Astrocyte (in vitro differentiated cells and primary cell): ENCODE measurements at regions not wholly inside any gene's neighbourhood (a gene's known extent, or its start where the extent isn't known, plus 50 kb on each side); places are given as distances from the start of the nearest gene placed in this dataset.

ENCODE experiments used
- DNase-seq: peaks from one replicate; pipeline ENCODE4 v3.0.0-alpha.2; 2010; ENCODE audit warnings: low read depth
- FAIRE-seq: peaks from 2 replicates; lab custom pipeline; 2011; peaks lifted over from hg19 to GRCh38; lab: Jason Lieb, UNC
- H2AFZ ChIP-seq: 2 replicates; pipeline ENCODE4 v1.6.0; 2012; ENCODE audit warnings: low read depth, low read length, inconsistent platforms
- H3K27ac ChIP-seq: 2 replicates; pipeline ENCODE4 v1.5.1; 2011; ENCODE audit warnings: low read depth, low read length, inconsistent platforms
- H3K27me3 ChIP-seq: 2 replicates; pipeline ENCODE4 v1.6.0; 2011; ENCODE audit warnings: low read length, inconsistent platforms; ENCODE audit not compliant: insufficient read depth
- H3K36me3 ChIP-seq: 2 replicates; pipeline ENCODE4 v1.5.1; 2011; ENCODE audit warnings: low read length, inconsistent platforms; ENCODE audit not compliant: insufficient read depth
- H3K4me1 ChIP-seq: 2 replicates; pipeline ENCODE4 v1.5.1; 2011; ENCODE audit warnings: low read length, inconsistent platforms; ENCODE audit not compliant: insufficient read depth
- H3K4me2 ChIP-seq: 2 replicates; pipeline ENCODE4 v1.6.0; 2012; ENCODE audit warnings: low read length, inconsistent platforms
- H3K4me3 ChIP-seq: 2 replicates; pipeline ENCODE4 v1.5.1; 2011; ENCODE audit warnings: low read depth, mild to moderate bottlenecking, low read length, inconsistent platforms; ENCODE audit not compliant: insufficient read depth
- H3K79me2 ChIP-seq: 2 replicates; pipeline ENCODE4 v1.6.0; 2012; ENCODE audit warnings: mild to moderate bottlenecking, low read length, inconsistent platforms; ENCODE audit not compliant: insufficient read depth
- H3K9ac ChIP-seq: 2 replicates; pipeline ENCODE4 v1.6.0; 2012; ENCODE audit warnings: mild to moderate bottlenecking, low read length, inconsistent platforms
- H3K9me3 ChIP-seq: 2 replicates; pipeline ENCODE4 v1.5.1; 2012; ENCODE audit warnings: low read depth, mild to moderate bottlenecking, low read length, inconsistent platforms; ENCODE audit not compliant: insufficient read depth
- H4K20me1 ChIP-seq: 2 replicates; pipeline ENCODE4 v1.6.0; 2012; ENCODE audit warnings: low read length, inconsistent platforms; ENCODE audit not compliant: insufficient read depth
- H3K27ac Mint-ChIP-seq: one replicate; pipeline ENCODE4 v1.8.0; 2021; ENCODE audit warnings: mild to moderate bottlenecking, mixed read lengths; ENCODE audit not compliant: unreplicated experiment
- H3K27me3 Mint-ChIP-seq: one replicate; pipeline ENCODE4 v1.8.0; 2021; ENCODE audit warnings: low read depth, mixed read lengths; ENCODE audit not compliant: unreplicated experiment
- H3K36me3 Mint-ChIP-seq: one replicate; pipeline ENCODE4 v1.8.0; 2021; ENCODE audit warnings: low read depth, mixed read lengths; ENCODE audit not compliant: unreplicated experiment
- H3K4me1 Mint-ChIP-seq: one replicate; pipeline ENCODE4 v1.8.0; 2021; ENCODE audit warnings: low read depth, mixed read lengths; ENCODE audit not compliant: unreplicated experiment
- H3K4me3 Mint-ChIP-seq: one replicate; pipeline ENCODE4 v1.8.0; 2021; ENCODE audit warnings: mild to moderate bottlenecking, moderate library complexity, mixed read lengths; ENCODE audit not compliant: unreplicated experiment
- H3K9me3 Mint-ChIP-seq: one replicate; pipeline ENCODE4 v1.8.0; 2021; ENCODE audit warnings: mild to moderate bottlenecking, mixed read lengths; ENCODE audit not compliant: unreplicated experiment
- EZH2 ChIP-seq: IDR thresholded peaks from 2 replicates; pipeline ENCODE4 v1.6.1; 2012; ENCODE audit warnings: mild to moderate bottlenecking, low read length, inconsistent platforms; ENCODE audit not compliant: insufficient read depth
- TF ChIP-seq, protein P1 (sequence below): IDR thresholded peaks from 2 replicates; pipeline ENCODE4 v1.5.1; 2011; ENCODE audit warnings: low read depth, mild to moderate bottlenecking, inconsistent platforms, low read length, moderate library complexity; ENCODE audit not compliant: insufficient read depth

DNA sequence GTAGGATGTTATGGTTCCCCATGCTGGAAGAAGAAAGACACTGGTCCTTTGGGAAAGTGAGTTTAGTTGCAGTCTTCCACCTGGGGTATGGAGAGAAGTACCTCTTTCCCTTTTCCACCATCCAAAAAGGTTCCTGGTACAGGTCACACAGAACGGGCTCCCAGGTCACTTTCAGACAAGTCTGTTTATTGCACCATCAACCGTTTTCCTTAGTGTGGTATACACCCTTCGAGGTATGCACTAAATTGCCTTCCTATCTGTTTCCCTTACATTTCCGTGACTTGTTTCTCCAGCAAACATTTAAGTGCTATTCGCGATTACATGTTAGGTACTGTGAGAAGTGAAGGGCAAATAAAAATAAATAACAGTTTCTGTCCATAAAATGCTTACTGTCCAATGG is 185.1 kb downstream of the ARL4A start:
- TF ChIP-seq, protein P1, sequence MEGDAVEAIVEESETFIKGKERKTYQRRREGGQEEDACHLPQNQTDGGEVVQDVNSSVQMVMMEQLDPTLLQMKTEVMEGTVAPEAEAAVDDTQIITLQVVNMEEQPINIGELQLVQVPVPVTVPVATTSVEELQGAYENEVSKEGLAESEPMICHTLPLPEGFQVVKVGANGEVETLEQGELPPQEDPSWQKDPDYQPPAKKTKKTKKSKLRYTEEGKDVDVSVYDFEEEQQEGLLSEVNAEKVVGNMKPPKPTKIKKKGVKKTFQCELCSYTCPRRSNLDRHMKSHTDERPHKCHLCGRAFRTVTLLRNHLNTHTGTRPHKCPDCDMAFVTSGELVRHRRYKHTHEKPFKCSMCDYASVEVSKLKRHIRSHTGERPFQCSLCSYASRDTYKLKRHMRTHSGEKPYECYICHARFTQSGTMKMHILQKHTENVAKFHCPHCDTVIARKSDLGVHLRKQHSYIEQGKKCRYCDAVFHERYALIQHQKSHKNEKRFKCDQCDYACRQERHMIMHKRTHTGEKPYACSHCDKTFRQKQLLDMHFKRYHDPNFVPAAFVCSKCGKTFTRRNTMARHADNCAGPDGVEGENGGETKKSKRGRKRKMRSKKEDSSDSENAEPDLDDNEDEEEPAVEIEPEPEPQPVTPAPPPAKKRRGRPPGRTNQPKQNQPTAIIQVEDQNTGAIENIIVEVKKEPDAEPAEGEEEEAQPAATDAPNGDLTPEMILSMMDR, result no peak
- no peak for TF ChIP-seq EZH2
- Histone ChIP-seq H3K27ac (no peak overlapping the region), H2AFZ (no peak overlapping the region), H3K4me2 (no peak overlapping the region), H4K20me1 (no peaks in the 10 kb centered on the region), H3K9ac (no peak overlapping the region), H3K9me3 (no peaks in the 10 kb centered on the region), H3K4me3 (no peak overlapping the region), H3K36me3 (no peaks in the 10 kb centered on the region), H3K27me3 (no peaks in the 10 kb centered on the region), H3K79me2 (no peaks in the 10 kb centered on the region), H3K4me1 (no peaks in the 10 kb centered on the region)
- Mint-ChIP-seq H3K27me3 (no peaks in the 10 kb centered on the region), H3K27ac (no peak overlapping the region), H3K4me1 (no peaks in the 10 kb centered on the region), H3K36me3 (no peaks in the 10 kb centered on the region), H3K9me3 (no peaks in the 10 kb centered on the region), H3K4me3 (no peak overlapping the region)
- no peak for FAIRE-seq
- DNase-seq, result no peak

DNA sequence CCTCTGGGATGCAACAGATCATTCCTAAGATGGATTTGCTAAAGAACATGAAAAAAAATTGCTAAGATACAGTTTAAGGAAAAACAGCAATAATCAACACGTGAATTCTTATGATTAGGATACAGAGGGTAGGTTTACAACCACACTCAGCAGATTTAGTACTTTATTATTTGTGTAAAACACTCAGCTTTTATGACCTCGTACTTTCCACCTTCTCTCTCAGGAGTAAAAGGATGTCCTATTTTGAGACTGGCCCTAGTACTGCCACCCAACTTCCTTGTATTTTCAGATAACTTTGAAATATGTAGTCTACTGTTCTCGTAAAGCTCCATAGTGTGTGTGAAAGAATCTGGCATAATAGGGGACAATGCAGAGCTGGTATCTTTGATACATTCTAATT is 186.1 kb downstream of the ARL4A start:
- no peaks in the 10 kb centered on the region for H3K36me3 Mint-ChIP-seq
- H4K20me1 ChIP-seq, result no peaks in the 10 kb centered on the region
- H3K4me3 Mint-ChIP-seq, result no peak overlapping the region
- no peak overlapping the region for H3K4me3 ChIP-seq
- no peaks in the 10 kb centered on the region for H3K79me2 ChIP-seq
- FAIRE-seq (no peak), DNase-seq (no peak)
- no peaks in the 10 kb centered on the region for H3K9me3 Mint-ChIP-seq
- no peaks in the 10 kb centered on the region for H3K27me3 Mint-ChIP-seq
- no peak overlapping the region for H3K27ac ChIP-seq
- no peaks in the 10 kb centered on the region for H3K9me3 ChIP-seq
- H3K27ac Mint-ChIP-seq, result no peak overlapping the region
- no peak overlapping the region for H3K9ac ChIP-seq
- H3K27me3 ChIP-seq, result no peaks in the 10 kb centered on the region
- no peaks in the 10 kb centered on the region for H3K4me1 Mint-ChIP-seq
- H3K4me2 ChIP-seq, result no peak overlapping the region
- no peak for TF ChIP-seq EZH2
- TF ChIP-seq, protein P1, result no peak
- no peaks in the 10 kb centered on the region for H3K4me1 ChIP-seq
- H2AFZ ChIP-seq, result no peak overlapping the region
- no peaks in the 10 kb centered on the region for H3K36me3 ChIP-seq

DNA sequence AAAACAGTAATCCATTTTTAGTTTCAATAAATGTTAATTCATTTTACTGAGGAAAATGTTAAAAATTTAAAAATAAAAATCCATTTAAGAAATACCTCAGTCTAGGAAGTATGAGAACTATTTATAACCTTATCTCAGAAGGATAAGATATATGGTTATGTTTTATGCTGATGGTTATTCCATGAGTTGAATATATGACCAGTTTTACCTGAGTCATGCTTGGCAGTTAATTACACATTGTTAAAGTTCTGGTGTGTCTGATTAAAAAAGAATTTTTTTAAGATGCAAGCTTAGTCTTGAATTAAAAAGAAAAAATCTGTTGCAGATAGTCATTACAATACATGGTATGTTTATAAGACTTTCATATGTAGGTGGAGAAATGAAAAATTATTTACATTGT is 191.7 kb downstream of the ARL4A start:
- H3K9me3 ChIP-seq, result no peaks in the 10 kb centered on the region

More for the DNA sequence above, 191.7 kb downstream of the ARL4A start:
- Mint-ChIP-seq H3K27ac (no peak overlapping the region), H3K36me3 (no peaks in the 10 kb centered on the region), H3K4me3 (no peak overlapping the region), H3K27me3 (no peaks in the 10 kb centered on the region), H3K9me3 (no peaks in the 10 kb centered on the region), H3K4me1 (peaks cover 6% of the 10 kb centered on the region)
- H4K20me1 ChIP-seq, result no peaks in the 10 kb centered on the region
- H3K36me3 ChIP-seq, result no peaks in the 10 kb centered on the region
- H3K27ac ChIP-seq, result no peak overlapping the region
- FAIRE-seq (no peak), DNase-seq (no peak)
- no peak overlapping the region for H3K4me3 ChIP-seq
- TF ChIP-seq, protein P1, result no peak
- TF ChIP-seq EZH2, result no peak
- no peak overlapping the region for H2AFZ ChIP-seq
- H3K9ac ChIP-seq, result no peak overlapping the region
- no peaks in the 10 kb centered on the region for H3K27me3 ChIP-seq
- H3K79me2 ChIP-seq, result no peaks in the 10 kb centered on the region
- no peaks in the 10 kb centered on the region for H3K4me1 ChIP-seq
- no peak overlapping the region for H3K4me2 ChIP-seq
